Central memory CD8-positive, alpha-beta T cell (primary cell): ENCODE measurements at regions not wholly inside any gene's neighbourhood (a gene's known extent, or its start where the extent isn't known, plus 50 kb on each side); places are given as distances from the start of the nearest gene placed in this dataset.
"Not testable (repeated sequence)": the region's sequence is repeated elsewhere in the genome, so short reads cannot be mapped to it uniquely, and the experiment has no call there.

Experiments
- ATAC-seq: fragments of 150-1000 bp; cut with Tn5 transposase; replicated peaks from 2 replicates; pipeline ENCODE4 v1.10.0; 2022; ENCODE audit warnings: mild to moderate bottlenecking, moderate FRiP score, moderate number of reproducible peaks; ENCODE audit not compliant: poor library complexity, severe bottlenecking; ENCODE audit errors: extremely low read depth
- DNase-seq, 2 donors: peaks; one replicate each; pipeline ENCODE4 v3.0.0; 2021; ENCODE audit warnings: low spot score in 2 of 2
- H3K27ac Mint-ChIP-seq: one replicate; pipeline ENCODE4 v1.8.0; 2022; ENCODE audit warnings: low read depth, mild to moderate bottlenecking, moderate library complexity, mixed read lengths
- H3K27me3 Mint-ChIP-seq: one replicate; pipeline ENCODE4 v1.8.0; 2022; ENCODE audit warnings: mixed read lengths
- H3K36me3 Mint-ChIP-seq: one replicate; pipeline ENCODE4 v1.8.0; 2022; ENCODE audit warnings: mild to moderate bottlenecking, moderate library complexity, mixed read lengths; ENCODE audit not compliant: insufficient read depth
- H3K4me1 Mint-ChIP-seq: one replicate; pipeline ENCODE4 v1.8.0; 2022; ENCODE audit warnings: mixed read lengths
- H3K4me3 Mint-ChIP-seq: one replicate; pipeline ENCODE4 v1.8.0; 2022; ENCODE audit warnings: mild to moderate bottlenecking, moderate library complexity, mixed read lengths
- H3K9me3 Mint-ChIP-seq: one replicate; pipeline ENCODE4 v1.8.0; 2022; ENCODE audit warnings: mixed read lengths

DNA sequence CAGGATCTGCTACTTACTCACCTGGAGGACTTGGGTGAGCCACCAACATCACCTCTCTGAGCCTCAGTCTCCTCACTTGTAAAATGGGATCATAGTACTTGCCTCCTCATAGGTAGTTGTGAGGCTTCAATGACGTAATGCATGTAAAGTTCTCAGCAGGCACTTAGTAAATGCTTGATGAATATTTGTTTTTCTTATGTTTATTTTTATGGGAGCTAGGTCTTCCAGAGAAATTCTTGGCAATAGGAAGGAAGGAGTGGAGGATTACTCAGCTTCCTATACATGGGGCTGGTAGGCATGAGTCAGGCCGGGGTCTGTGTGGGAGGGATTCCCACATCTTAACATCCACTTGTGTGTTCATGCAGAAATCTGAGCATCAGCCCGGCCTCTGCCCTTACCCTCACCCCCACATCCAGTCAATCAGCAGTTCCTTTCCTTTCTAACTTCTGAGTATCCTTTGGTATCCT is 95.4 kb upstream of the USP24 start:
- H3K4me1 Mint-ChIP-seq = no peaks in the 10 kb centered on the region

DNA sequence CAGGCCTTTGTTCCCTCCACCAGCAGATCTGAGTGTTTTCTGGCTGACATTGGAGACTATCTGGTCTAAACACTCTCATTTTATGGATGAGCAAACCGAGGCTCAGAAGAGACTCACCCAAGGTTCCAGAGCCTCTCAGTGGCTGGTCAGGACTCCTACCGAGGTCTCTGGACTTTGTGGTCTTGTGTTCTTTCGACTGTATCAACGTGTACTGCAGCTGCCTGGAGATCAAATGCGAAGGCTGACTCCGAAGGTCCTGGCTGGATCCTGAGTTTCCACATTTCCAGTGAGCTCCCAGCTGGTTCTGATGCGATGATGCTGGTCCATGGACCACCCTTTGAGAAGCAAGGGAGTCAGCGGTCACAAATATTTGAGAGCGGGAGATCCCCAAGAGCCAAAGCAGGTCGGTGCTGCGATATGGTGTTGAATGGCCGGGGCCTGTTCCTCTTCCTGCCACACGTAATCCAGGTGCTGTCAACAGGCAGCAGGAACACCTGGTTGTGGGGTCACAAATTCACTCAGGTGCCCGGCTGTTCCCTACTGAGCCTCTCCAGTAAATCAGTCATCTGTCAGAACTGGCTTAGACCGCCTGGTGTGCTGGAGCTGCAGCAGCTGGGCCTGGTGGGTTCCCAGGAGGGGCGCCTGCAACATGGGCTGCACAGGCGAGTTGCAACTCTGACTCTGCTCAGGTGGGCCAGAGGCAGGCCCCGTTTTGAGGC is 94.8 kb upstream of the USP24 start:
- Mint-ChIP-seq H3K4me1 (no peaks in the 10 kb centered on the region), H3K4me3 (no peak overlapping the region), H3K27me3 (peaks cover 34% of the 10 kb centered on the region), H3K27ac (no peak overlapping the region), H3K36me3 (no peaks in the 10 kb centered on the region), H3K9me3 (no peaks in the 10 kb centered on the region)
- ATAC-seq (no peak), DNase-seq (no peak)

More for the DNA sequence above, 95.4 kb upstream of the USP24 start:
- Mint-ChIP-seq H3K27ac (no peak overlapping the region), H3K4me3 (no peak overlapping the region), H3K27me3 (peaks cover 28% of the 10 kb centered on the region), H3K9me3 (no peaks in the 10 kb centered on the region), H3K36me3 (no peaks in the 10 kb centered on the region)
- DNase-seq = no peak
- ATAC-seq = no peak

DNA sequence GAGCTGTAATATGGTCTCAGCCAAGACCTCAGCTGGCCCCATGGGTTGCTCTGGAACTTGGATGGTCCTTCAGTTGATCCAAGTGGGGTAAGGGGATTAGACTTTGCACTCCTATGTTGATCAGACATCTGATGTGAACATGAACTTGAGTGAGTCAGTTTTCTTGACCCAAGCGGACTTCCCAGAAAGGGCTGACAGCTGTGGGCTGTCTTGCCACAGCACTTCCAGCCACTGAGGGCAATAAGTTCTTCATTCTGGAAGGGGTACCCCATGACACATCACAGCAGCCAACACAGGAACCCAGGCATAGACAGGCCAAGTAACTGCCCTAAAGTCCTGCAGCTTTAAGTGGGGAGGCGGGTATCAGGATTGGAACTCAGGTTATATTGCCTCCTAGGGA is 93.9 kb upstream of the USP24 start:
- no peak overlapping the region for H3K4me3 Mint-ChIP-seq
- H3K4me1 Mint-ChIP-seq = no peaks in the 10 kb centered on the region
- H3K9me3 Mint-ChIP-seq = no peaks in the 10 kb centered on the region
- DNase-seq (no peak), ATAC-seq (no peak)
- H3K27me3 Mint-ChIP-seq = peaks cover 40% of the 10 kb centered on the region
- no peak overlapping the region for H3K27ac Mint-ChIP-seq
- no peaks in the 10 kb centered on the region for H3K36me3 Mint-ChIP-seq

DNA sequence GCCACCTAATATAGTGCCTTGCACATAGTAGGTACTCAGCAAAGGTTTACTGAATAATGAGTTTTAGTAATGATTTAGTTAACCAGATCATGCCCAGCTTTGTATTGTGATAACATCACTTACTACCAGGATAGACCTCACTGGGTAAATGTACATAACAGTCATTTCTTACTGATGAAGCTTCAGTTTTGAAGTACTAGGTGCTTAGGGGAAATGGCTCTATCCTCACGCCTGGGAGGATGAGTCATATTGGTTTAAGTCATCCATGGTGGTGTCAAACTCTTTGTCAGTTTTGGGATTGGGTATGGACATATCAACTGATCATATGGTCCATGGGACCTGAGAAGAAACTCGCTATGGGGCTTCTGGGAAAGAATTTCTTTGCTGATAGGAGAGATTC is 90.6 kb upstream of the USP24 start:
- no peaks in the 10 kb centered on the region for H3K36me3 Mint-ChIP-seq
- no peak for ATAC-seq
- H3K27me3 Mint-ChIP-seq = peaks cover 40% of the 10 kb centered on the region
- H3K4me1 Mint-ChIP-seq = no peaks in the 10 kb centered on the region
- no peak overlapping the region for H3K4me3 Mint-ChIP-seq
- no peak for DNase-seq
- H3K9me3 Mint-ChIP-seq = no peaks in the 10 kb centered on the region
- no peak overlapping the region for H3K27ac Mint-ChIP-seq

DNA sequence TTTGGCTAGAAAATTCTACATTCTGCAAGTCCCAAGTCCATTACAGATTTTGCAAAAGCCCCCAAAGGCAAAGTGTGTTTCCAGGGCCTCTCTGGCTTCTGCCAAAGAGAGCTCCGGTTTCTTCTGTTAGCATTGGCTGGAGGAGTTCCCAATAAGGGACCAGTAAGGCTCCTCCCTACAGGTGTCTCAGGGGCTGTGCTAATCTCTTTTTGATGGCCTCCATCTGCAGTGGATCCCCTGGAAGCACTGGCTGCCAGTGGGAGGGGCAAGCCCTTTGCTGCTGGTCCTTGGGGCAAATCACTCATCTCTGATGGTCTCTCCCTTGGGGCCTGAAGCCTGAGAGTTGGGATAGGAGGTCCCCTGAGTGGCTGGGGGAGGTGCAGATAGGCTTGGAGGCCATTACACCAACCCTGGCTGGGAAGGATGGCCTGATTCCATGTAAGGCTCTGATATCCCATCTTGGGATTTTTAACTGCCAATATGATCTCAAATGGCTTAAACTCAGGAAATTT is 89.1 kb upstream of the USP24 start:
- no peak overlapping the region for H3K4me3 Mint-ChIP-seq
- H3K4me1 Mint-ChIP-seq = no peaks in the 10 kb centered on the region
- no peaks in the 10 kb centered on the region for H3K36me3 Mint-ChIP-seq
- no peak overlapping the region for H3K27ac Mint-ChIP-seq
- ATAC-seq (no peak), DNase-seq (no peak)
- peaks cover 40% of the 10 kb centered on the region for H3K27me3 Mint-ChIP-seq
- no peaks in the 10 kb centered on the region for H3K9me3 Mint-ChIP-seq

DNA sequence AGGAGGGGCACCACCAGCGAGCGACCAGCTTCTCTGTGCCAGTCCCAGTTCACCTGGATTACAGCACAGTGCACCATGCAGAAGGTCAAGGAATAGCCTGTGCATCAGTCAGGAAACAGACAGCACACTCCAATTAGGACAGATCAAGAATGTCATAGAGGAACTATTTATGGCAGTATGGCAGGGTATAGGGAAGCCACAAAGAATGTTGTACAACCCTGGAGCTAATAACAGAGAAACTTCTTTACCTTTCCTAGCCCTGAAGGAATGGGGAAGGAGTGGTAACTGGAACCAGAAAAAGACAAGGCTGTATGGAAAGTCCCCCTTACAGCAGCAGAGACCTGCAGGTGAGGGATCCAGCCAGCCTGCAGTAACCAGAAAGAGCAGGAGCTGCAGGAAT is 87.8 kb upstream of the USP24 start:
- Mint-ChIP-seq H3K27me3 (peaks cover 29% of the 10 kb centered on the region), H3K4me1 (no peaks in the 10 kb centered on the region), H3K27ac (no peak overlapping the region), H3K9me3 (no peaks in the 10 kb centered on the region), H3K4me3 (no peak overlapping the region), H3K36me3 (no peaks in the 10 kb centered on the region)
- DNase-seq (no peak), ATAC-seq (no peak)

DNA sequence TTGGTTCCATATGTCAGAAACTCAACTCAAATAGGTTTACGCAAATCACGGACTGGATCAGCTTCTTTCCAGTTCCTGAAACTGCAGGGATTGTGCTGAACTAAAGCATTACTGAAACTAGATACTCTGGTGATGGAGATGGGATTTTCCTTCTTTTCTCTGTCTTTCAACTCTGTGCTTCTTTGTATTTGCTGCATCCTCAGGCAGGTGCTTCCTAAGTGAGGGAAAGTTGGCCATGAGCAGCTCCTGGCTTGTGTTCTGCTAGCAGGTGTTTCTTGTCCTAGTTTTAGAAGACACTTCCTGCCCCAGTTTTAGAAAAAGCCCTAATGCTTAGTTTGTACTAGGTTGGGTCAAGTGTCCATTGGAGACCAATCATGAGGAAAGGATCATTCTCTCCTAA is 86.7 kb upstream of the USP24 start:
- Mint-ChIP-seq H3K9me3 (no peaks in the 10 kb centered on the region), H3K27me3 (peaks cover 21% of the 10 kb centered on the region), H3K27ac (no peak overlapping the region), H3K4me1 (no peaks in the 10 kb centered on the region), H3K36me3 (no peaks in the 10 kb centered on the region), H3K4me3 (no peak overlapping the region)
- no peak for ATAC-seq
- no peak for DNase-seq

DNA sequence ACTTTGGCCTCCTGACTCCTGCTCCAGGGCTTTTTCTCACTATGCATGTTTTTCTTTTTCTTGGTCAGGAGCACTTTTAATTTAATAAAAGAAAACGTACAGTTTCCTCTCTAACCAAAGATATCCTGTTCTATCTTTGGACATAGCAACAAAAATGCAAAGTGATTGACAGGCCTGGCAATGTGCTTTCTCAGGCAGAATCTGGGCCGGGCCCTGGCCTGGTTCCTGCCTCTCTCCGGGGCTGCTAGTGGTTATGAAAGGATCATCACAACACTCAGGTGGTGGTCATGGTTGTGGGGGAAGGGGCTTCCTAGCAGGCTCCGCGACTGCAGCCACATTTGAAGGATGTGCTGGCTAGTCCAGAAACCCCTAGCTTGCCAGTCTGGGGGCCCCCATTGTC is 85.8 kb upstream of the USP24 start:
- ATAC-seq (no peak), DNase-seq (no peak)
- no peak overlapping the region for H3K4me3 Mint-ChIP-seq
- no peaks in the 10 kb centered on the region for H3K36me3 Mint-ChIP-seq
- peaks cover 17% of the 10 kb centered on the region for H3K27me3 Mint-ChIP-seq
- H3K9me3 Mint-ChIP-seq = no peaks in the 10 kb centered on the region
- no peak overlapping the region for H3K27ac Mint-ChIP-seq
- no peaks in the 10 kb centered on the region for H3K4me1 Mint-ChIP-seq

DNA sequence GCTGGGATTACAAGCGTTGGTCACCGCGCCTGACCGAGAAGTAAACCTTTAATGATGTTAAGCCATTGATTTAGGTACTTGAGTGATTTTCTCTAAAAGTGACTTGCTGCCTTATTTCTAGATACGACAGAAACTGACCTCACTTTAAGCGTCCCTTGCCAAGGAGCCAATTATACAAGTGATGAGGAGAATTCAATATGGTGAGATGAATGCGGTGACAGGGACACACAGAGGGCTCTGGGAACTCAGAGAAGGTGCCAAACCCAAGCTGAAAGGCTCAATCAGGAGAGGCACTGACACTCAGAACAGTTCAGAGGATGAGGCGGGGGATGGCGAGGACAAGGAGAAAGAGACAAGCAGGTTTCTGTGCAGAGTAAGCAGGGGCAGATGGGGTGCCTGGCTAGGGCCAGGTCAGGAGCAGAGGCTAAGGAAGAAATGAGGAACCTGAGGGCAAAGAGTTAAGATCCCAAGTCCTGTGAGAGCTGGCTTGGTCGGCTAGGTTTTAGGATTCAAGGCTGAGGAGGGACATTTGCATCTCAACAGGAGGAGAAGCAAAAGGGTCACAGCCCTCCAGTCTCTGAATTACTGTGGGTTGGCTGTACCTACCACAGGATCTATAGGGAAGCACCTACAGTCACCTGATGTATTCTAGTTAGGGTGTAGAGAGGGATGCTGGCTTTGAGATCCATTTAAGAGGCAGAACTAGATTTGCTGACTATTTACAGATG is 83.2 kb upstream of the USP24 start:
- Mint-ChIP-seq H3K9me3 (no peaks in the 10 kb centered on the region), H3K4me1 (no peaks in the 10 kb centered on the region), H3K27ac (no peak overlapping the region), H3K4me3 (no peak overlapping the region), H3K36me3 (no peaks in the 10 kb centered on the region), H3K27me3 (peaks cover 21% of the 10 kb centered on the region)
- ATAC-seq (no peak), DNase-seq (no peak)

DNA sequence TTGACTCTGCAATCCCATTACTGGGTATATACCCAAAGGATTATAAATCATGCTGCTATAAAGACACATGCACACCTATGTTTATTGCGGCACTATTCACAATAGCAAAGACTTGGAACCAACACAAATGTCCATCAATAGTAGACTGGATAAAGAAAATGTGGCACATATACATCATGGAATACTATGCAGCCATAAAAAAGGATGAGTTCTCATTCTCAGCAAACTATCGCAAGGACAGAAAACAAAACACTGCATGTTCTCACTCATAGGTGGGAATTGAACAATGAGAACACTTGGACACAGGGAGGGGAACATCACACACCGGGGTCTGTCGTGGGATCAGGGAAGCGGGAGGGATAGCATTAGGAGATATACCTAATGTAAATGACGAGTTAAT is 81.1 kb upstream of the USP24 start:
- H3K36me3 Mint-ChIP-seq, H3K4me1 Mint-ChIP-seq, H3K27ac Mint-ChIP-seq, ATAC-seq, DNase-seq, H3K9me3 Mint-ChIP-seq, H3K4me3 Mint-ChIP-seq: not testable (repeated sequence)
- H3K27me3 Mint-ChIP-seq = peaks cover 34% of the 10 kb centered on the region

DNA sequence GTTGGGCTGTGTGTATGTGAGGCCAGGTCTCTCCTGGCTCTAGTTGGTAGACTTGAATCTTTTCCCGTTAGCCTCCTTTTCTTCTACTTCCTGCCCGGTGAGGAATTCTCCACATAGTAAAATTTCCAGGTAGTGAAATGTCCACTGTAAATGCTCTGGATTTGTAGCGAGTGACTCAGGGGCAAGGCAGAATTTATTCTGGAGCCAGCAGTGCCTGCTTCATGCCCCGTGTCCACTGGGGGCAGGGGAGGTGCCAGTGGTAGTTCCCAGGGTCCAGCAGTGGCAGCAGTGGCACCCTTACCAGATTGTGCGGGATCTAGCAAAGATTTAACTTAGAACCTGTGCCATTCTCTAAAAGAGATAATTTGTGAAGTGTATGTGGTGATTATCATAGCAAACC is 74.5 kb upstream of the USP24 start:
- DNase-seq (no peak), ATAC-seq (no peak)
- H3K27ac Mint-ChIP-seq = no peak overlapping the region
- H3K27me3 Mint-ChIP-seq = peaks cover 36% of the 10 kb centered on the region
- H3K4me1 Mint-ChIP-seq = no peaks in the 10 kb centered on the region
- H3K36me3 Mint-ChIP-seq = no peaks in the 10 kb centered on the region
- no peaks in the 10 kb centered on the region for H3K9me3 Mint-ChIP-seq
- H3K4me3 Mint-ChIP-seq = no peak overlapping the region

DNA sequence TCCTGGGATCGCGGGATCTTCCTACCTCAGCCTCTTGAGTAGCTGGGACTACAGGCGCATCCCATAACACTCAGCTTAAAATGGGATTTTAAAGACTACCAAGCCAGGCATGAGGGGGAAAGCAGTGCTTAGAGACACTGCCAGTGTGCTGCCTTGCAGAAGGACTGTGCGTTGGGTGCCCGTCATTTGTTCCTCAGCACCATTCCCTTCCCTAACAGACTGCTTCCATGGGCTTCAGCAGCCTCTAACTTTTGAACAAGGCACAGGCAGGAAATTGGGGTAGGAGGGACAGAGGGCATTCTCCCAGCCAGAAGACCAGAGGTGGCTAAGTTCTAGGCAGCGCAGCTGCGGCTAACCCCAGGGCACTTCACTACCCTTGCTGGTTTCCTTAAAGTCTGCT is 73.9 kb upstream of the USP24 start:
- no peaks in the 10 kb centered on the region for H3K36me3 Mint-ChIP-seq

DNA sequence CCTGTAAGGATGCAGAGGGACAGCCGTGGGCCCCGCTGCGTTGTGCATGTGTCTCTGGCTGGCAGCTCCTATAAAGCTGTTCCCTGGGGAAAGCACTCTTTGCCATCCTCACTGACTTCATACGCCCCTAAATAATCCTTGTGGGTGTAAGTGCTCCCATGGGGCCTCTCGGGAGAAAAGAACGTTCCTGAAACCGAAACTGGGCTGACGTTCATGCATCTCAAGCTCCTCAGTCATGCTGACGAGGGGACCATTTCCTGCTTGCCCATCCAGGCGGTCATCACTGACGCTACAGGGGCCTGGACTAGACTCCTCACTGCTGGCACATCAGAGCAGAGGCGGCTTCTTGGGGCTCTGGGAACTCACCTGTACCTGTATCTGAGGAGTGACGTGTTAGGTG is 73.1 kb upstream of the USP24 start:
- peaks cover 22% of the 10 kb centered on the region for H3K27me3 Mint-ChIP-seq
- no peak for ATAC-seq
- no peak overlapping the region for H3K27ac Mint-ChIP-seq
- H3K36me3 Mint-ChIP-seq = no peaks in the 10 kb centered on the region
- no peak for DNase-seq
- H3K4me1 Mint-ChIP-seq = no peaks in the 10 kb centered on the region
- H3K9me3 Mint-ChIP-seq = no peaks in the 10 kb centered on the region
- H3K4me3 Mint-ChIP-seq = no peak overlapping the region

More for the DNA sequence above, 73.9 kb upstream of the USP24 start:
- DNase-seq (no peak), ATAC-seq (no peak)
- Mint-ChIP-seq H3K27me3 (peaks cover 30% of the 10 kb centered on the region), H3K4me1 (no peaks in the 10 kb centered on the region), H3K4me3 (no peak overlapping the region), H3K9me3 (no peaks in the 10 kb centered on the region), H3K27ac (no peak overlapping the region)
